Right lobe of liver (tissue), 6 donors: ENCODE measurements at regions not wholly inside any gene's neighbourhood (a gene's known extent, or its start where the extent isn't known, plus 50 kb on each side); places are given as distances from the start of the nearest gene placed in this dataset.

Experiments
- ATAC-seq, 4 donors: fragments of 200-7000 bp; cut with Tn5 transposase; one replicate each; pipeline ENCODE4 v1.9.1; 2020; ENCODE audit warnings: mild to moderate bottlenecking in 4 of 4, moderate library complexity in 4 of 4
- DNase-seq, 3 donors: peaks; one replicate each; pipeline ENCODE4 v3.0.0-alpha.2; 2020
- H3K27ac ChIP-seq, 3 donors: fragments of 200-600 bp; one replicate each; pipeline ENCODE4 v1.8.0; 2022
- H3K27me3 ChIP-seq, 2 donors: fragments of 200-600 bp; one replicate each; pipeline ENCODE4 v1.8.0; 2022
- H3K36me3 ChIP-seq, 4 donors: fragments of 200-600 bp; sonication (generic) in 1 of 4; one replicate each; pipeline versions ENCODE4 v1.5.1 to v1.8.0; 2017 to 2022; ENCODE audit warnings: control low read depth in 1 of 4
- H3K4me1 ChIP-seq, 4 donors: fragments of 200-600 bp; sonication (generic) in 1 of 4; one replicate each; pipeline versions ENCODE4 v1.5.1 to v1.8.0; 2017 to 2022; ENCODE audit warnings: control low read depth in 1 of 4
- H3K4me3 ChIP-seq, 3 donors: fragments of 200-600 bp; one replicate each; pipeline ENCODE4 v1.8.0; 2022
- H3K9me3 ChIP-seq, 4 donors: fragments of 200-600 bp; sonication (generic) in 1 of 4; one replicate each; pipeline versions ENCODE4 v1.5.1 to v1.8.0; 2017 to 2022; ENCODE audit warnings: control low read depth in 1 of 4
- CTCF ChIP-seq, 4 donors: fragments of 200-600 bp in 3 of 4; fragments of 450-650 bp in 1 of 4; IDR thresholded peaks; one replicate each; pipeline versions ENCODE4 v1.5.1 to v1.8.0; 2016 to 2022; ENCODE audit warnings: antibody characterized with exemption in 4 of 4, mild to moderate bottlenecking in 2 of 4
- POLR2A ChIP-seq: fragments of 450-650 bp; IDR thresholded peaks from one replicate; pipeline ENCODE4 v1.6.1; 2017; ENCODE audit warnings: antibody characterized with exemption, mild to moderate bottlenecking
- WGBS: methylation state at CpG from one replicate; pipeline ENCODE4 v1.1.6; 2018; ENCODE audit warnings: low coverage, low lambda C conversion rate; ENCODE audit not compliant: insufficient coverage; ENCODE audit errors: missing lambda C conversion rate; 5-methylcytosine and 5-hydroxymethylcytosine counted together
- intact Hi-C, 2 donors: fragments of 100-400 bp; cut with DNase I; formaldehyde crosslinking; loops; one replicate each; pipeline versions ENCODE4 v1.11.2 to v1.14.1; 2022
- donor health status: DM: no; HTN: yes; CAD: no.
- donor health status: DM: no; HTN: no; CAD: no.
- donor health status: DM: no; HTN: no; CAD: no.
- donor health status: DM: no; HTN: yes; CAD: no.
- donor health status: DM: no; HTN: yes; CAD: no.

GRCh38 chr12:124715121-124715990 lies 147.9 kb upstream of the NCOR2 start:
- Histone ChIP-seq H3K4me1 (peaks cover 0 to 6% (median 3%) of the 10 kb centered on the region in 4 donors), H3K9me3 (no peaks in the 10 kb centered on the region), H3K36me3 (no peaks in the 10 kb centered on the region), H3K27ac (no peak overlapping the region), H3K4me3 (no peak overlapping the region), H3K27me3 (no peaks in the 10 kb centered on the region)
- TF ChIP-seq CTCF (IDR thresholded peaks at IDR 0.05) (no peak), POLR2A (no peak)
- no peak for ATAC-seq
- no peak for DNase-seq
- intact Hi-C loops: no loop called here
- 80% methylated on average over 5 of the region's 15 CpGs for WGBS

- intact Hi-C loops: no loop called here
- H3K27ac ChIP-seq: peak overlapping the region; percentile 67 to 81 (median 75)
- DNase-seq (no peak), ATAC-seq (peak; percentile 82 to 87 (median 85))
- no peaks in the 10 kb centered on the region for H3K27me3 ChIP-seq
- no peaks in the 10 kb centered on the region for H3K36me3 ChIP-seq
- WGBS: 7% methylated on average over 13 of the region's 17 CpGs
- peak overlapping the region in 1 of 3 donors; percentile 18 for H3K4me3 ChIP-seq
- H3K4me1 ChIP-seq: peaks cover 0 to 5% (median 3%) of the 10 kb centered on the region in 4 donors
- H3K9me3 ChIP-seq: no peaks in the 10 kb centered on the region
- TF ChIP-seq CTCF (IDR thresholded peaks at IDR 0.05) (no peak), POLR2A (no peak)
Observed at GRCh38 chr12:124713436-124714082, 146.1 kb upstream of the NCOR2 start.

- Histone ChIP-seq H3K4me3 (no peak overlapping the region), H3K27ac (peak overlapping the region; percentile 67 to 81 (median 75)), H3K9me3 (no peaks in the 10 kb centered on the region), H3K4me1 (peaks cover 0 to 5% (median 3%) of the 10 kb centered on the region in 4 donors), H3K27me3 (no peaks in the 10 kb centered on the region), H3K36me3 (no peaks in the 10 kb centered on the region)
- DNase-seq: peak in 2 of 3 donors; percentile 67 to 72
- TF ChIP-seq POLR2A: no peak
- WGBS: 87% methylated on average over 8 of the region's 14 CpGs
- intact Hi-C loops: no loop called here
- peak; percentile 31 to 64 (median 52) for ATAC-seq
Observed at GRCh38 chr12:124713041-124713435, 145.6 kb upstream of the NCOR2 start.

GRCh38 chr12:124711344-124711743 lies 143.9 kb upstream of the NCOR2 start:
- Histone ChIP-seq H3K4me1 (peaks cover 0 to 5% (median 3%) of the 10 kb centered on the region in 4 donors), H3K4me3 (no peak overlapping the region), H3K27me3 (no peaks in the 10 kb centered on the region), H3K36me3 (no peaks in the 10 kb centered on the region), H3K9me3 (no peaks in the 10 kb centered on the region), H3K27ac (no peak overlapping the region)
- no peak for DNase-seq
- WGBS: 89% methylated on average over 11 of the region's 11 CpGs
- no peak for TF ChIP-seq POLR2A
- TF ChIP-seq CTCF (IDR thresholded peaks at IDR 0.05): no peak
- intact Hi-C loops: no loop called here
- ATAC-seq: no peak
